ENCODE measurements at regions not wholly inside any gene's neighbourhood (a gene's known extent, or its start where the extent isn't known, plus 50 kb on each side); places are given as distances from the start of the nearest gene placed in this dataset.

GRCh38 chr10:106520698-106521097 is 643.8 kb downstream of the SORCS1 start:
- DNase-seq (ENCODE audit: low read depth, low spot score) (no peak), FAIRE-seq (no peak)
- Histone ChIP-seq H3K4me2 (ENCODE audit: control insufficient read depth, extremely low read depth, insufficient read depth, low read depth, low read length) (no peak overlapping the region), H3K27ac (ENCODE audit: control insufficient read depth, insufficient read depth, low read length) (no peak overlapping the region), H3K4me1 (ENCODE audit: control insufficient read depth, extremely low read depth, insufficient read depth, low read length) (no peaks in the 10 kb centered on the region), H4K20me1 (ENCODE audit: control insufficient read depth, extremely low read depth, insufficient read depth, low read length) (no peaks in the 10 kb centered on the region), H3K36me3 (ENCODE audit: control insufficient read depth in 2 of 2, extremely low read depth in 1 of 2, insufficient read depth in 2 of 2, low read length in 2 of 2) (no peaks in the 10 kb centered on the region), H3K79me2 (ENCODE audit: control insufficient read depth, insufficient read depth, low read length) (no peaks in the 10 kb centered on the region), H2AFZ (ENCODE audit: control insufficient read depth, low read length) (no peak overlapping the region), H3K4me3 (ENCODE audit: control insufficient read depth in 2 of 3, extremely low read depth in 1 of 3, insufficient read depth in 2 of 3, low read depth in 1 of 3, low read length in 3 of 3) (no peak overlapping the region), H3K9me1 (ENCODE audit: control insufficient read depth, extremely low read depth, insufficient read depth, low read length) (no peaks in the 10 kb centered on the region), H3K9ac (ENCODE audit: control insufficient read depth, extremely low read depth, insufficient read depth, low read length) (no peak overlapping the region), H3K27me3 (ENCODE audit: control insufficient read depth, extremely low read depth, insufficient read depth, low read length) (no peaks in the 10 kb centered on the region), H3K9me3 (ENCODE audit: control insufficient read depth, low read depth, low read length) (no peaks in the 10 kb centered on the region)
- dilution Hi-C loops (cut with MboI; ENCODE audit: extremely low pct_ligation_motif_present, low sequenced_read_pairs), result no loop called here
- TF ChIP-seq EZH2 (IDR thresholded peaks at IDR 0.05; ENCODE audit: low read length) (no peak), CTCF (optimal IDR thresholded peaks at IDR 0.05 in 1 of 3, IDR thresholded peaks at IDR 0.05 in 1 of 3, conservative IDR thresholded peaks at IDR 0.05 in 1 of 3; ENCODE audit: extremely low read depth in 1 of 3, insufficient read depth in 2 of 3, low read length in 3 of 3) (no peak)

GRCh38 chr10:106519376-106520030 is 645.0 kb downstream of the SORCS1 start:
- no peak overlapping the region for H3K9ac ChIP-seq (ENCODE audit: control insufficient read depth, extremely low read depth, insufficient read depth, low read length)
- H3K27ac ChIP-seq (ENCODE audit: control insufficient read depth, insufficient read depth, low read length), result no peak overlapping the region
- no peaks in the 10 kb centered on the region for H3K79me2 ChIP-seq (ENCODE audit: control insufficient read depth, insufficient read depth, low read length)
- no peak overlapping the region for H3K4me3 ChIP-seq (ENCODE audit: control insufficient read depth in 2 of 3, extremely low read depth in 1 of 3, insufficient read depth in 2 of 3, low read depth in 1 of 3, low read length in 3 of 3)
- DNase-seq (ENCODE audit: low read depth, low spot score) (no peak), FAIRE-seq (no peak)
- H3K27me3 ChIP-seq (ENCODE audit: control insufficient read depth, extremely low read depth, insufficient read depth, low read length), result no peaks in the 10 kb centered on the region
- H3K4me2 ChIP-seq (ENCODE audit: control insufficient read depth, extremely low read depth, insufficient read depth, low read depth, low read length), result no peak overlapping the region
- dilution Hi-C loops (cut with MboI; ENCODE audit: extremely low pct_ligation_motif_present, low sequenced_read_pairs), result no loop called here
- H3K36me3 ChIP-seq (ENCODE audit: control insufficient read depth in 2 of 2, extremely low read depth in 1 of 2, insufficient read depth in 2 of 2, low read length in 2 of 2), result no peaks in the 10 kb centered on the region
- TF ChIP-seq CTCF (optimal IDR thresholded peaks at IDR 0.05 in 1 of 3, IDR thresholded peaks at IDR 0.05 in 1 of 3, conservative IDR thresholded peaks at IDR 0.05 in 1 of 3; ENCODE audit: extremely low read depth in 1 of 3, insufficient read depth in 2 of 3, low read length in 3 of 3) (no peak), EZH2 (IDR thresholded peaks at IDR 0.05; ENCODE audit: low read length) (no peak)
- H3K9me3 ChIP-seq (ENCODE audit: control insufficient read depth, low read depth, low read length), result no peaks in the 10 kb centered on the region
- no peaks in the 10 kb centered on the region for H3K9me1 ChIP-seq (ENCODE audit: control insufficient read depth, extremely low read depth, insufficient read depth, low read length)
- no peak overlapping the region for H2AFZ ChIP-seq (ENCODE audit: control insufficient read depth, low read length)
- H3K4me1 ChIP-seq (ENCODE audit: control insufficient read depth, extremely low read depth, insufficient read depth, low read length), result peaks cover 3% of the 10 kb centered on the region
- H4K20me1 ChIP-seq (ENCODE audit: control insufficient read depth, extremely low read depth, insufficient read depth, low read length), result no peaks in the 10 kb centered on the region

Data from keratinocyte (primary cell).